ENCODE measurements at regions not wholly inside any gene's neighbourhood (a gene's known extent, or its start where the extent isn't known, plus 50 kb on each side); places are given as distances from the start of the nearest gene placed in this dataset.

GRCh38 chr2:149921911-149922616 lies 334.5 kb upstream of the MMADHC start:
- DNase-seq (ENCODE audit: low read depth), result no peak

- DNase-seq (ENCODE audit: low read depth), result no peak
Observed at GRCh38 chr2:149920389-149920788, 332.8 kb upstream of the MMADHC start.

- no peak for DNase-seq (ENCODE audit: low read depth)
Observed at GRCh38 chr2:149915151-149915550, 327.6 kb upstream of the MMADHC start.

GRCh38 chr2:149908726-149909683 lies 321.4 kb upstream of the MMADHC start:
- DNase-seq (ENCODE audit: low read depth), result peak; percentile 11

GRCh38 chr2:149906886-149907285 lies 319.3 kb upstream of the MMADHC start:
- no peak for DNase-seq (ENCODE audit: low read depth)

DNA sequence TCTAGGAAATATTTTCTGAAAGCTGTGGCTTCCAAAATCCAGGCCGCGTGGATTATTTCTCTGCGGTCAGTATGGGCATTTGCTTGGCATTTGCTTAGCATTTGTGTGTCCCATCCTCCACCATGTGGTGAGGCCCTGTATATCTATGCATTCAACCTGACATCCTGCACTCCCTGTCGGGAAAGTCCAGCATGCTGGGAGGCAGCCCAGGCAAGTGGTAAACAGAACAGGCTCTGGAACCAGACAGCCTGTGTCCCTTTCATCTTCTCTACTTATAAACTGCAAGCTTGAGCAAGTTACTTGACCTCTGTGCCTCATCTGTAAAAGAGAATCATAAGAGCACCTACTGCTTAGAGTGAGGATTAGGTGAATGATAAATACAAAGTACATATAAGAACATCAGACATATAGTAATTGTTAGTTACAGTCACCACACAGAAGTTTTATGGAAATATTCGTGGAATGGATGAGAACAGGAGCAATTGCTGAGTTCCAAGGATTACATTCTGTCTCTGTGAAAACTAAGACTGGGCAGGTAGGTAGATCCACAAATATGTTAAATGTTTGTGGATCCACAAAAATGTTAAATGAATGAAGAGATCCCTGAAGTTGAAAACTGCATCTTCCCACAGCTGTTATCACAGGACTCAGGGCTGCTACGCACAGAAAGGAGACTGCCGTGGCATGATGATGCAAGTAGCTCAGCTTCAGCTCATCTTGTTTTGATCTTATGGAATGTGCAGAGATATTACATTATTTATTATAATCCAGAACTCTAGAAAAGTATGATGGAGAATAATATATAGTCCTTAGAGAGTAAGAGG lies 317.0 kb upstream of the MMADHC start:
- no peak for DNase-seq (ENCODE audit: low read depth)

GRCh38 chr2:149903626-149904025 lies 316.1 kb upstream of the MMADHC start:
- no peak for DNase-seq (ENCODE audit: low read depth)

DNA sequence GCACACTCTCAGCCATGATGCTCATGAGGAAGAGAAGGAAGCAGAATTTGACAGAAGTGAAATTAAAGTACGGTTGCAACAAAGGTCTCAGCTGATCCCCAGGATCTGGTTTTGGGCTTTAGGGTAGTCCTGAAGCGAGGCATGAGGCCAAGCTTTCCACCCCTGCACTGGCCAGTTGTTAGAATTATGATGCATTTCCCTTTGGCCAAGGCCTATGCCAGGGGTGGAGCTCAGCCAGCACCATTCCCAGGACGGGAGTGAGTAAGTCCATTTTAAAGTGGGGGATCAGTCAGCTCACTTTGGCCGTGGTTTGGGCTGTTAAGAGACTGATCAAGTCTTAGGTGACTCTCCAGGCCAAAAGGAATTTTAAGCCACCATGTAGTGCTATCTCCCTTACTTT lies 314.5 kb upstream of the MMADHC start:
- peak; percentile 24 for DNase-seq (ENCODE audit: low read depth)

DNA sequence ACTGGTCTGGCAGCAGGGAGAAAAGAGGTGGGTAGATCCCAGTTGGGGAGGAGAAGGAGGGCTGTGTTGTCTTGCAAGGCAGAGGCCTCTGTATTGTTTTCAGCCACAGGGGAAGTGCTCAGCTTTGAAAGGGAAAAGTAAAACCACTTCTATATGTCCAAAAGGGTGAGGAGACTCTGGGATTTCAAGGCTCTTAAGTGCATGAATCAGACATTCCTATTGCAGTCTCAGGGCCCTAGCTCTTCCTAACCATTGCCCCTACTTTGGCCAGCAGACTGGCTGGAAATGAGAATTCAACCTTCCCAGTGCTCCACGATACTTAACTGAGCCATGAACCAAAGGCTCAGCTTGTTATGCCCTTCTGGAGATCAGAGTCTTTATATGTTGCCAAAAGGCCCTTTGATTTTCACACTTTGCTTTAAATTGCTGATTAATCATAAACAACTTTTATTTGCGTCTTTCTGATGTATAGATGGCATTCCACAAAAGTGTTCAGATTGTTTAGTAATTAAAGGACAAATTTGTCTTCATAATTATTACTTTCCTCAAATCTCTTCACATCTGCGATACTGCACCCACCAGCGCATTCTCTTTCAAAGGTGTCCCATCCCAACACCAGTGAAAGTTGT lies 313.8 kb upstream of the MMADHC start:
- DNase-seq (ENCODE audit: low read depth), result no peak

GRCh38 chr2:149899390-149899789 lies 311.8 kb upstream of the MMADHC start:
- DNase-seq (ENCODE audit: low read depth), result no peak

DNA sequence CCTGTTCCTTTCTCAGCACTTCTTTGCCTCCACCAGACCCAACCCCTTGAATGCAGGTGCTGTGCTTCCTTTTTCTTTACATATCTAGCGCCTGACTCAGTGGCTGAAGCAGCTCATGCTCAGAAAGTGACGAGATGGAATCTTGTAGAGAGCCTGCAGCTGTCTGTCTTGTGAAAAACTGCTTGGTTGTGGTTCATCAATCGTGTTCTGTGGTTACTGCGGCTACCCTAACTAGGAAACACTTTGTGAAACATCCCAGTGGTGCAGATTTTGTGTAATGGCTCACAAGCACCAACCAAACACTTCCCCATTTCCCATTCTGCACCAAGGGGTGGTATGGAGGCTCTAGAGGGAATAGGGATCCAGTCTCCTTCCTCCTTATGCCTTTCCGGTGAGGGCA lies 307.2 kb upstream of the MMADHC start:
- no peak for DNase-seq (ENCODE audit: low read depth)

DNA sequence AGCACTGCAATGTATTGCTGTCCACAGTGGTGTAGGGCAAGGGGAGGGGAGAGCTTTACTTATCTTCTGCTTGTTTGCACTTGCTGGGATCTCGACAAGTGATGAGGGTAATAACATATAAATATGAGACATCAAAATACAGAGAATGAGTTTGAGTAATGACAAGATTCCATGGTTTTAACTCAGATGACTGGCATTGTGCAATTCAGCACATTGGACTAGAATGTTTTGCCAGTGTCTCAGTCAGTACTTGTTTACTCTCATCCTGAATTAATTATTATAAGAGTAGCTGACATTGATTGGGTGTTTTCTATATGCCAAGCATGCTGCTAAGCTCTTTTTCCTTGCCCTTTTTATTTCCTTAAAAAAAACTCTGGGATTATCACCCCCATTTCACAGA lies 306.7 kb upstream of the MMADHC start:
- no peak for DNase-seq (ENCODE audit: low read depth)

DNA sequence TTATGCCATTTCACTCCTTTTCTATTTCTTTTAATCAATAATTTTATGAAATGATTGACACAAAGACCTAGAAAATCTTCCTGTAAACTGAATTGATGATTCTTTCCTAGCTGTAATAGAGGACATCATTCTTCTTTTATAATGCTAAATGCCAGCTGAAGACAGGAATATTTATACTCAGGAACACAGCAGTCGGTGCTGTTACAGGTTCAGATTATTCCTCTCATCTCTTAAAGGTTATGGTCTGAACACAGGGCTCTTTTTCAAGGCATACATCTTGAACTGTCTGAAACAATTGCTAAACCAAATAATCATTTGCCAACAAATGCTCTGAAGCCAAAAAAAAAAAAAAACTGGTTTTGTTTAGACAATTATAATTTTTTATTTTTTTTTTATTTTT lies 305.0 kb upstream of the MMADHC start:
- DNase-seq (ENCODE audit: low read depth), result no peak

GRCh38 chr2:149885946-149886345 lies 298.4 kb upstream of the MMADHC start:
- no peak for DNase-seq (ENCODE audit: low read depth)

- no peak for DNase-seq (ENCODE audit: low read depth)
Observed at GRCh38 chr2:149885468-149885867, 297.9 kb upstream of the MMADHC start.

DNA sequence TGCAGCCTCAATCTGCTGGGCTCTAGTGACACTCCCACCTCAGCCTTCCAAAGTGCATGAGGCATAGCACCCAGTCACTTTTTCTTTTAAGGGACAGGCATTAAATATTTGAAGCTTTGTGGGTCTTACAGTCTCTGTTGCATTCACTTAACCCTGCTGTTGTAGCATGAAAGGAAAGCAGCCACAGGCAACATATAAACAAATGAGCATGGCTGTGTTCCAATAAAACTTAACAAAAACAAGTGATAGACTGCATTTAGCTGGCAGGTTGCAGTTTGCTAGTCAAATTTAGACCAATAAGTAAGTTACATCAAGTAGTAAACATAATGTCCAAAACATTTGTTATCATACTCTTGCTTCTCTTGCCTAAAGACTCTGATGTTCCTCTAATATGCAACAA lies 297.3 kb upstream of the MMADHC start:
- DNase-seq (ENCODE audit: low read depth), result no peak

DNA sequence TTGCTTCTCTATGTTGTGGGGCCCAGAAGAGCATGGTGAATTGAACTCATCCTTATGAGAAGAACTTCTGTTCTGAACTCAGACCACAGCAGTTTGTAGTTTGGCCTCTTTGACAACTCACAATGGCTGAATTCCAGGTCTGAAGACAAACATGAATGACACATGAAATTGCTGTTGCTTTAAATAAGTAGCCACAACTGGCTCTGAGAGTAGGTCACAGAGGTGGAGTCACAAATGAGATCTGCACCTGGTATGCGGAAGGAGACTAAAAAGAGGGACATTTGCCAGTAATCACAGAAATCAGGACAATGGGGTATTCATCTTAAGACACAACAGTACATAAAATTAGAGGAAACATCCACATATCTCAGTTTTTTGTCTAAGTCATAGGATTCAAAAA lies 290.3 kb upstream of the MMADHC start:
- DNase-seq (ENCODE audit: low read depth), result peak; percentile 32

GRCh38 chr2:149877074-149877473 lies 289.5 kb upstream of the MMADHC start:
- no peak for DNase-seq (ENCODE audit: low read depth)

DNA sequence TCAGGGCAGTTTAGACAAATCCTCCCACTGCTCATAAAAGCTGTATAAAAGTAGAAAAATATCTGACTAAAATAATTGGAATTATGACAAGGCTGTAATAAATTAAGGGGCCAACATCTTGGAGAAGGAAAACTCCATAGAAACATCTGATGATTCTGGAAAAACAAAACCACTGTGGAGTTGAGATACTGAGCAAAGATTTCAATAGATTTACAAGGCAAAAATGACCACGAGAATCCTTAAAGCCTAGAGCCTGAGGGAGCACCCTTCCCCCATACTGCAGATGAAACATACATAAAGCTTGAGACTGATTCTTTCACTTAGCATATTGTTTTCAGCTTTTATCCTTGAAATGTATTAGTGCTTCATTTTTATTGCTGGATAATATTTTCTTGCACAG lies 286.4 kb upstream of the MMADHC start:
- no peak for DNase-seq (ENCODE audit: low read depth)

DNA sequence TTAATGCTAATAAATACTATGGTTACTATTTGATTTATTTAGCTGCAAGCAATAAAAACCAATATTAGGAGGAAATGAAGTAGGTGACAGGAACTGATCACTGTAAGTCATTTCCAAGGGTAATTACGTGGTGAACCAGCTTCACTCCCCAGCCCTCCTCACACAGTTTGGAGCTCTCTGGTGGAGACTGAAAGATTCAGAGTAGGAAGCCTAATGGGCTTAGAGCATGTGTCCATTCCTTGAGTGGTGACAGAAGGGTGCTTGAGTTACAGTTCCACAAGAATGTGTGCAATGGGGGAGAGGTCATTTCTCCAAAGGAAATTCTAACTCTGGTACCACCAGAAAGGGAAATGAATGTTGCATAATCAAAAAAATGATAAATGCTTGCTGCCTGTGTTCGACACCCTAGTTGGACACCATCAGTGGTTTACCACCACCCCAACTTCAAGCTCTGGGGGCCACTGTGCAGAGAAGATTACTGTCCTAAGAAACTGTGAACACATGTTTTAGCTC lies 285.1 kb upstream of the MMADHC start:
- no peak for DNase-seq (ENCODE audit: low read depth)

DNA sequence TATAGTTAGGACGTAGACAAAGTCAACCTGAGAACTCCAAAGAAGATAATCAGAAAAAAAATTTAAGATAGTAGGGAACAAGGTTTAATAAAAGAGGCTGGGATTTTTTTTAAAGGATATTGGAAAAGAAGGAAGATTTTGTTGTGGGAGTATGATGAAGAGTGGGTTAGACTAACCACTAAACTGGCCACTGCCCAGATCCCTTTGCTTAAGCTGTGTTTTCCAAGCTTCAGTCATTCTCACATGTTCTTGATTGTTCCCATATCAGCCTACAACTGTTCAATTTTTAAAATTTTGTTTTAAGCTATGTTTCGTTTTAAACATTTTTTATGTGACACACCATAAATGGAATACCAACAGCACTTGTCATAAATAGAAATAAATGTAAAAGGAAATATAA lies 284.5 kb upstream of the MMADHC start:
- no peak for DNase-seq (ENCODE audit: low read depth)

Measured in Daoy (cell line).